IMR-90 (cell line): ENCODE measurements at regions not wholly inside any gene's neighbourhood (a gene's known extent, or its start where the extent isn't known, plus 50 kb on each side); places are given as distances from the start of the nearest gene placed in this dataset.

Experiments used
- ATAC-seq: fragments of 200-7000 bp; cut with Tn5 transposase; 2 replicates; pipeline ENCODE4 v1.9.1; 2020; ENCODE audit warnings: low read depth, mild to moderate bottlenecking, moderate library complexity
- BruUV-seq: library from RNA; stranded (reverse); fragments of 400-500 nt; replicated peaks from 2 replicates; lab custom pipeline; 2021; lab: Mats Ljungman, UMichigan
- CTCF ChIA-PET: fragments of 300-600 bp; formaldehyde crosslinking; extraction: SDS; loops from one replicate; lab custom pipeline; 2021; ENCODE audit warnings: antibody characterized with exemption; lab: Yijun Ruan, JAX
- POLR2A ChIA-PET: fragments of 300-600 bp; sonication (Branson Sonifier 250); formaldehyde crosslinking; loops from one replicate; lab custom pipeline; 2022; ENCODE audit warnings: antibody characterized with exemption; ENCODE audit not compliant: unreplicated experiment; lab: Charles Lee
- DNase-seq: peaks from one replicate; pipeline ENCODE4 v3.0.0; 2013
- H2AFZ ChIP-seq: replicated peaks from 2 replicates; pipeline ENCODE3; 2013; ENCODE audit warnings: low read length, mild to moderate bottlenecking; ENCODE audit not compliant: poor library complexity
- H2AK5ac ChIP-seq: 2 replicates; pipeline ENCODE4 v1.6.1; 2013; ENCODE audit warnings: low read depth, low read length, inconsistent platforms
- H2AK9ac ChIP-seq: replicated peaks from 2 replicates; pipeline ENCODE3; 2013; ENCODE audit warnings: mild to moderate bottlenecking, low read depth, low read length, moderate library complexity; ENCODE audit not compliant: poor library complexity
- H2BK120ac ChIP-seq: 2 replicates; pipeline ENCODE4 v1.6.1; 2013; ENCODE audit warnings: low read depth, low read length, inconsistent platforms
- H2BK15ac ChIP-seq: 3 replicates; pipeline ENCODE4 v1.6.1; 2013; ENCODE audit warnings: low read depth, low read length, inconsistent platforms
- H2BK20ac ChIP-seq: 2 replicates; pipeline ENCODE4 v1.6.1; 2013; ENCODE audit warnings: low read depth, mild to moderate bottlenecking, inconsistent platforms, low read length, moderate library complexity
- H2BK5ac ChIP-seq: 2 replicates; pipeline ENCODE4 v1.6.1; 2013; ENCODE audit warnings: mild to moderate bottlenecking, low read depth, low read length, inconsistent platforms; ENCODE audit not compliant: poor library complexity, severe bottlenecking
- H3K14ac ChIP-seq: replicated peaks from 2 replicates; pipeline ENCODE4 v1.6.1; 2013; ENCODE audit warnings: low read depth, low read length, inconsistent platforms
- H3K18ac ChIP-seq: 2 replicates; pipeline ENCODE4 v1.6.1; 2013; ENCODE audit warnings: low read depth, low read length, control low read depth
- H3K23ac ChIP-seq: 2 replicates; pipeline ENCODE4 v1.6.1; 2013; ENCODE audit warnings: low read depth, low read length, inconsistent platforms
- H3K27ac ChIP-seq: 2 replicates; pipeline ENCODE4 v1.5.1; 2013; ENCODE audit warnings: mild to moderate bottlenecking, control low read depth, low read length; ENCODE audit not compliant: insufficient read depth
- H3K27me3 ChIP-seq: 2 replicates; pipeline ENCODE4 v1.6.1; 2013; ENCODE audit warnings: low read length; ENCODE audit not compliant: control insufficient read depth, insufficient read depth
- H3K36me3 ChIP-seq: 2 replicates; pipeline ENCODE4 v1.6.1; 2013; ENCODE audit warnings: low read length, mixed read lengths; ENCODE audit not compliant: control insufficient read depth, insufficient read depth
- H3K4ac ChIP-seq: 2 replicates; pipeline ENCODE4 v1.6.1; 2013; ENCODE audit warnings: low read depth, low read length, inconsistent platforms
- H3K4me1 ChIP-seq: 2 replicates; pipeline ENCODE4 v1.6.1; 2013; ENCODE audit warnings: low read length, mixed read lengths; ENCODE audit not compliant: control insufficient read depth, insufficient read depth
- H3K4me2 ChIP-seq: 2 replicates; pipeline ENCODE4 v1.6.1; 2013; ENCODE audit warnings: low read depth, mild to moderate bottlenecking, control low read depth, low read length, moderate library complexity
- H3K4me3 ChIP-seq: 2 replicates; pipeline ENCODE4 v1.5.1; 2013; ENCODE audit warnings: low read depth, mild to moderate bottlenecking, control low read depth, low read length, moderate library complexity; ENCODE audit not compliant: insufficient read depth
- H3K56ac ChIP-seq: 2 replicates; pipeline ENCODE4 v1.6.1; 2013; ENCODE audit warnings: low read length, inconsistent platforms; ENCODE audit not compliant: insufficient read depth; ENCODE audit errors: extremely low read depth
- H3K79me1 ChIP-seq, 2 experiments: 2 replicates each; pipeline ENCODE4 v1.6.1; 2013; ENCODE audit warnings: low read length in 2 of 2, inconsistent platforms in 1 of 2, low read depth in 1 of 2
- H3K9ac ChIP-seq: 2 replicates; pipeline ENCODE4 v1.6.1; 2013; ENCODE audit warnings: low read depth, low read length, control low read depth
- H3K9me1 ChIP-seq: 2 replicates; pipeline ENCODE4 v1.6.1; 2013; ENCODE audit warnings: low read length, inconsistent platforms; ENCODE audit not compliant: insufficient read depth
- H3K9me3 ChIP-seq: 2 replicates; pipeline ENCODE4 v1.6.1; 2013; ENCODE audit warnings: low read length; ENCODE audit not compliant: control insufficient read depth, insufficient read depth
- H4K20me1 ChIP-seq: 2 replicates; pipeline ENCODE4 v1.6.1; 2013; ENCODE audit warnings: low read length, inconsistent platforms; ENCODE audit not compliant: insufficient read depth
- H4K5ac ChIP-seq: 2 replicates; pipeline ENCODE4 v1.6.1; 2013; ENCODE audit warnings: mild to moderate bottlenecking, low read depth, low read length, control low read depth
- H4K8ac ChIP-seq, 2 experiments: 2 replicates each; pipeline ENCODE4 v1.6.1; 2013; ENCODE audit warnings: low read depth in 2 of 2, low read length in 2 of 2, control low read depth in 1 of 2, inconsistent platforms in 1 of 2
- H4K91ac ChIP-seq: 2 replicates; pipeline ENCODE4 v1.6.1; 2013; ENCODE audit warnings: low read depth, low read length, inconsistent platforms; ENCODE audit not compliant: insufficient read depth
- CEBPB ChIP-seq: IDR thresholded peaks from 2 replicates; pipeline ENCODE4 v1.6.1; 2012; ENCODE audit warnings: low read depth, low read length, improper control_type of control experiment
- MAFK ChIP-seq: IDR thresholded peaks from 2 replicates; pipeline ENCODE4 v1.6.1; 2012; ENCODE audit warnings: low read depth, low read length, improper control_type of control experiment
- MXI1 ChIP-seq: IDR thresholded peaks from 2 replicates; pipeline ENCODE4 v1.6.1; 2012; ENCODE audit warnings: low read depth, mild to moderate bottlenecking, low read length, moderate library complexity, borderline replicate concordance
- RAD21 ChIP-seq: IDR thresholded peaks from 2 replicates; pipeline ENCODE4 v1.6.1; 2012; ENCODE audit warnings: low read length, improper control_type of control experiment
- SMC3 ChIP-seq: fragments of 150-350 bp; IDR thresholded peaks from 2 replicates; pipeline ENCODE4 v1.6.1; 2016; ENCODE audit warnings: low read depth, mild to moderate bottlenecking, antibody characterized with exemption, low read length, moderate library complexity
- WGBS, 2 experiments: methylation state at CpG; one replicate each; pipeline versions ENCODE4 v1.1.5 to v1.1.7; 2013; ENCODE audit warnings: missing lambda C conversion rate in 2 of 2; ENCODE audit not compliant: insufficient read length in 1 of 2; ENCODE audit errors: extremely low coverage in 2 of 2; 5-methylcytosine and 5-hydroxymethylcytosine counted together
- dilution Hi-C: fragments of 300-500 bp; cut with HindIII; formaldehyde crosslinking; loops from one replicate; pipeline ENCODE4 v1.14.3; 2018; ENCODE audit warnings: low sequenced_read_pairs; ENCODE audit not compliant: unreplicated experiment
- in situ Hi-C: fragments of 300-500 bp; cut with MboI; formaldehyde crosslinking; loops from 3 replicates; pipeline ENCODE4 v1.14.3; 2019; ENCODE audit warnings: low sequenced_read_pairs, inconsistent platforms, mixed read lengths
- intact Hi-C: fragments of 100-400 bp; cut with micrococcal nuclease; formaldehyde crosslinking; loops from 2 replicates; pipeline ENCODE4 v1.10.0; 2022
- TF ChIP-seq, protein P1 (sequence below): fragments of 150-350 bp; IDR thresholded peaks from 2 replicates; pipeline ENCODE4 v1.6.1; 2017; ENCODE audit warnings: mild to moderate bottlenecking, antibody characterized with exemption, low read length, low read depth
- TF ChIP-seq, protein P2 (sequence below): conservative IDR thresholded peaks from 2 replicates; pipeline ENCODE4 v1.5.1; 2012; ENCODE audit warnings: mild to moderate bottlenecking, low read depth, low read length, improper control_type of control experiment

DNA sequence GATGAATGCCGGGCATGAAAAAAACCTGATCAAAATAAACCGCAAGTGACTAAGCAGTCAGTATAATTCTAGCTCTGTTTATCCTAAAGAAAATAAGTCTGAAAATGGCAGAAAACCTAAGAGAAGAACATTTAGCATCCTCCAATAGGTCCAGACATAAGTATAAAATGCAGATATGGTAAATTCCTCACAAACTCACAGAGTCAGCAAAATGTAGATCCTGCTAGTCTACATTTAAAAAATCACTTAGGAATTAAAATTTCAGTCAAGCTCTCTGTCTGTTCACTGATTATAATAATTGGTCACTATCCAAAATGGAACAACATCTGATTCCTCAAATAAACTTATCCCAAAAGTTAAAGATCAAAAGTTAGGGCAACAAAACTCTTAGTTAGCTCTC lies 95.1 kb downstream of the DIO2 start:
- Histone ChIP-seq H2BK15ac (no peak overlapping the region), H2AFZ (no peak overlapping the region), H2BK20ac (no peak overlapping the region), H2AK9ac (no peak overlapping the region), H3K9me1 (no peaks in the 10 kb centered on the region), H4K91ac (no peak overlapping the region), H2BK5ac (no peak overlapping the region), H4K20me1 (no peaks in the 10 kb centered on the region), H3K23ac (no peak overlapping the region), H3K56ac (no peak overlapping the region), H3K18ac (no peak overlapping the region), H2AK5ac (no peak overlapping the region), H2BK120ac (no peak overlapping the region), H3K27ac (no peak overlapping the region), H3K9ac (no peak overlapping the region), H3K9me3 (no peaks in the 10 kb centered on the region), H3K36me3 (no peaks in the 10 kb centered on the region), H3K4ac (no peak overlapping the region), H3K4me3 (no peak overlapping the region), H3K4me2 (no peak overlapping the region), H3K79me1 (no peaks in the 10 kb centered on the region), H4K5ac (no peak overlapping the region), H3K4me1 (no peaks in the 10 kb centered on the region), H3K27me3 (no peaks in the 10 kb centered on the region), H3K14ac (no peak overlapping the region), H4K8ac (no peak overlapping the region)
- BruUV-seq = no TSS peak
- in situ Hi-C loops (no loop called here), dilution Hi-C loops (no loop called here), intact Hi-C loops (no loop called here)
- ChIA-PET POLR2A (no interaction called here), CTCF (no interaction called here)
- TF ChIP-seq, protein P1, sequence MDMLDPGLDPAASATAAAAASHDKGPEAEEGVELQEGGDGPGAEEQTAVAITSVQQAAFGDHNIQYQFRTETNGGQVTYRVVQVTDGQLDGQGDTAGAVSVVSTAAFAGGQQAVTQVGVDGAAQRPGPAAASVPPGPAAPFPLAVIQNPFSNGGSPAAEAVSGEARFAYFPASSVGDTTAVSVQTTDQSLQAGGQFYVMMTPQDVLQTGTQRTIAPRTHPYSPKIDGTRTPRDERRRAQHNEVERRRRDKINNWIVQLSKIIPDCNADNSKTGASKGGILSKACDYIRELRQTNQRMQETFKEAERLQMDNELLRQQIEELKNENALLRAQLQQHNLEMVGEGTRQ = no peak
- no peak for TF ChIP-seq SMC3
- TF ChIP-seq MXI1 = no peak
- TF ChIP-seq, protein P2, sequence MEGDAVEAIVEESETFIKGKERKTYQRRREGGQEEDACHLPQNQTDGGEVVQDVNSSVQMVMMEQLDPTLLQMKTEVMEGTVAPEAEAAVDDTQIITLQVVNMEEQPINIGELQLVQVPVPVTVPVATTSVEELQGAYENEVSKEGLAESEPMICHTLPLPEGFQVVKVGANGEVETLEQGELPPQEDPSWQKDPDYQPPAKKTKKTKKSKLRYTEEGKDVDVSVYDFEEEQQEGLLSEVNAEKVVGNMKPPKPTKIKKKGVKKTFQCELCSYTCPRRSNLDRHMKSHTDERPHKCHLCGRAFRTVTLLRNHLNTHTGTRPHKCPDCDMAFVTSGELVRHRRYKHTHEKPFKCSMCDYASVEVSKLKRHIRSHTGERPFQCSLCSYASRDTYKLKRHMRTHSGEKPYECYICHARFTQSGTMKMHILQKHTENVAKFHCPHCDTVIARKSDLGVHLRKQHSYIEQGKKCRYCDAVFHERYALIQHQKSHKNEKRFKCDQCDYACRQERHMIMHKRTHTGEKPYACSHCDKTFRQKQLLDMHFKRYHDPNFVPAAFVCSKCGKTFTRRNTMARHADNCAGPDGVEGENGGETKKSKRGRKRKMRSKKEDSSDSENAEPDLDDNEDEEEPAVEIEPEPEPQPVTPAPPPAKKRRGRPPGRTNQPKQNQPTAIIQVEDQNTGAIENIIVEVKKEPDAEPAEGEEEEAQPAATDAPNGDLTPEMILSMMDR = no peak
- no peak for TF ChIP-seq RAD21
- no peak for TF ChIP-seq CEBPB
- peak; percentile 69 for TF ChIP-seq MAFK
- no CpG with 5 or more reads among the region's 2 CpGs for WGBS, 2 experiments
- DNase-seq (no peak), ATAC-seq (no peak)
